WTC11 (cell line): ENCODE measurements at regions not wholly inside any gene's neighbourhood (a gene's known extent, or its start where the extent isn't known, plus 50 kb on each side); places are given as distances from the start of the nearest gene placed in this dataset.

ENCODE experiments used
- CBFB ChIP-seq: sonication (generic); formaldehyde crosslinking; IDR thresholded peaks from 2 replicates; pipeline ENCODE4 v1.8.1; 2022; ENCODE audit warnings: mild to moderate bottlenecking, low read depth, missing genetic modification reagents
- CREB1 ChIP-seq: sonication (generic); formaldehyde crosslinking; IDR thresholded peaks from 2 replicates; pipeline ENCODE4 v1.8.0; 2023; ENCODE audit warnings: mild to moderate bottlenecking, missing genetic modification reagents
- HMGA2 ChIP-seq: fragments of 250-450 bp; sonication (Bioruptor Pico); IDR thresholded peaks from 2 replicates; pipeline ENCODE4 v1.4.0; 2021; ENCODE audit warnings: mild to moderate bottlenecking, moderate library complexity
- TF ChIP-seq, protein P1 (sequence below): sonication (generic); formaldehyde crosslinking; IDR thresholded peaks from 2 replicates; pipeline ENCODE4 v1.8.1; 2022; ENCODE audit warnings: low read depth, missing genetic modification reagents, borderline replicate concordance
- TF ChIP-seq, protein P2 (sequence below): sonication (generic); formaldehyde crosslinking; IDR thresholded peaks from 2 replicates; pipeline ENCODE4 v1.8.0; 2022; ENCODE audit warnings: mild to moderate bottlenecking, missing genetic modification reagents
- TF ChIP-seq, protein P3 (sequence below): sonication (generic); formaldehyde crosslinking; conservative IDR thresholded peaks from 2 replicates; pipeline ENCODE4 v1.8.1; 2022; ENCODE audit warnings: mild to moderate bottlenecking, missing genetic modification reagents
- TF ChIP-seq, protein P4 (sequence below): fragments of 200-600 bp; IDR thresholded peaks from 2 replicates; pipeline ENCODE4 v1.8.0; 2022; ENCODE audit warnings: antibody characterized with exemption

DNA sequence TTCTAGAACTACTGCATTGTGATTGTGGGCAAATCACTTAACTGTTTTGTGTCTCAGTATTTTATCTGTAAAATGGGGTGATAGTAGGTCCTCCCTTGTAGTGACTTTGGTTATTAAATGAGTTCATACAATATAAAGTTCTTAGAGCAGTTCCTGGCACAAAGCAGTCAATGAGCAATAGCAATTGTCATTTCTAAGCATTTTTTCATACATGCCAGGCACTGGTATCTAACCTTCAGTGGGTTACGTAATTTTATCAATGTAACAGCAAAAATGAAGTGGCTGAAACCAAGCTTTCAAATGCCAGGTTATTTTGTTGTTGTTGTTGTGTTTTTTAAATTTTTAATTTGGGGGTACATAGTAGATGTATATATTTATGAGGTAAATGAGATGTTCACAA is 401.9 kb downstream of the MEIS1 start:
- TF ChIP-seq HMGA2 (CRISPR knock-in tag) (no peak), CBFB (CRISPR knock-in tag) (no peak), CREB1 (CRISPR knock-in tag) (no peak)
- TF ChIP-seq, protein P1, sequence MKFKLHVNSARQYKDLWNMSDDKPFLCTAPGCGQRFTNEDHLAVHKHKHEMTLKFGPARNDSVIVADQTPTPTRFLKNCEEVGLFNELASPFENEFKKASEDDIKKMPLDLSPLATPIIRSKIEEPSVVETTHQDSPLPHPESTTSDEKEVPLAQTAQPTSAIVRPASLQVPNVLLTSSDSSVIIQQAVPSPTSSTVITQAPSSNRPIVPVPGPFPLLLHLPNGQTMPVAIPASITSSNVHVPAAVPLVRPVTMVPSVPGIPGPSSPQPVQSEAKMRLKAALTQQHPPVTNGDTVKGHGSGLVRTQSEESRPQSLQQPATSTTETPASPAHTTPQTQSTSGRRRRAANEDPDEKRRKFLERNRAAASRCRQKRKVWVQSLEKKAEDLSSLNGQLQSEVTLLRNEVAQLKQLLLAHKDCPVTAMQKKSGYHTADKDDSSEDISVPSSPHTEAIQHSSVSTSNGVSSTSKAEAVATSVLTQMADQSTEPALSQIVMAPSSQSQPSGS (CRISPR knock-in tag) = no peak
- TF ChIP-seq, protein P2, sequence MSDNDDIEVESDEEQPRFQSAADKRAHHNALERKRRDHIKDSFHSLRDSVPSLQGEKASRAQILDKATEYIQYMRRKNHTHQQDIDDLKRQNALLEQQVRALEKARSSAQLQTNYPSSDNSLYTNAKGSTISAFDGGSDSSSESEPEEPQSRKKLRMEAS = no peak
- TF ChIP-seq, protein P3, sequence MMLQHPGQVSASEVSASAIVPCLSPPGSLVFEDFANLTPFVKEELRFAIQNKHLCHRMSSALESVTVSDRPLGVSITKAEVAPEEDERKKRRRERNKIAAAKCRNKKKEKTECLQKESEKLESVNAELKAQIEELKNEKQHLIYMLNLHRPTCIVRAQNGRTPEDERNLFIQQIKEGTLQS = no peak
- TF ChIP-seq, protein P4, sequence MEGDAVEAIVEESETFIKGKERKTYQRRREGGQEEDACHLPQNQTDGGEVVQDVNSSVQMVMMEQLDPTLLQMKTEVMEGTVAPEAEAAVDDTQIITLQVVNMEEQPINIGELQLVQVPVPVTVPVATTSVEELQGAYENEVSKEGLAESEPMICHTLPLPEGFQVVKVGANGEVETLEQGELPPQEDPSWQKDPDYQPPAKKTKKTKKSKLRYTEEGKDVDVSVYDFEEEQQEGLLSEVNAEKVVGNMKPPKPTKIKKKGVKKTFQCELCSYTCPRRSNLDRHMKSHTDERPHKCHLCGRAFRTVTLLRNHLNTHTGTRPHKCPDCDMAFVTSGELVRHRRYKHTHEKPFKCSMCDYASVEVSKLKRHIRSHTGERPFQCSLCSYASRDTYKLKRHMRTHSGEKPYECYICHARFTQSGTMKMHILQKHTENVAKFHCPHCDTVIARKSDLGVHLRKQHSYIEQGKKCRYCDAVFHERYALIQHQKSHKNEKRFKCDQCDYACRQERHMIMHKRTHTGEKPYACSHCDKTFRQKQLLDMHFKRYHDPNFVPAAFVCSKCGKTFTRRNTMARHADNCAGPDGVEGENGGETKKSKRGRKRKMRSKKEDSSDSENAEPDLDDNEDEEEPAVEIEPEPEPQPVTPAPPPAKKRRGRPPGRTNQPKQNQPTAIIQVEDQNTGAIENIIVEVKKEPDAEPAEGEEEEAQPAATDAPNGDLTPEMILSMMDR = no peak
